ENCODE measurements at regions not wholly inside any gene's neighbourhood (a gene's known extent, or its start where the extent isn't known, plus 50 kb on each side); places are given as distances from the start of the nearest gene placed in this dataset.

DNA sequence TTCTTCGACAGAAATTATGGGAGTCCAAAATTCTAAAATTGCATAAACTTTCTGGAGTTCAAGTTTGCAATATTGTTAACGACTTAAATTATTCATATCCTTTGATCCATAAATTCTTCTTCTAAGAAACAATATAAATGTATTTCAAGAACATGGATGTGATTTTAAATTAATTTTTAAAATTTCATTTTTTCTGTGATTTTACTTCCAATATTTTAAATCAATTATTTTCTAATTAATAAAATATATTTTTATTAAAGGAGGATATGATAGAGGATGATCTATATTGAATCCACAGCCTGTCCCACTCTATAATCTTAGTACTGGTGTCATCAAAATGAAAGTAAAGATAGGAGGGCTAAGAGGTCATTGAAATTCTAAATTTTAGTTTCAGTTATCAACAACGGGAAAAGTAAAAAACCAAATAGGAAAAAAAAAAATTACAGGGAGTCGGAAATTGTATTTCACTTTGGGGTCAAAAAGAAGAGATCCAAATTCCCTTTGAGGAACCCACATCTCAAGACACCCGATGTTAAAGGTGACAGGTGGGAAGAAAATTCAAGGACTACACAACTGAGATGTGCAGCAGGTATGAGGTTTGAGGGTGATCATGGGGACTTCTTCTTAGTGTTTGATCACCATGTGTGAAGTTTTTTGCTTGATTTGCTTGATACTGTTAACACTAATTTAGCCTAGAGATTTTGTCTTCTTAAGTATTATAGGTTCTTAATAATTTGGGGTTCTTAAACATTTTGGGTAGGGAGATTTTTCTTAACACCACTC is 154.8 kb upstream of the RGS18 start:
- no peaks in the 10 kb centered on the region for H3K4me1 ChIP-seq (ENCODE audit: control insufficient read depth, insufficient read depth, low read length)
- H3K9ac ChIP-seq (ENCODE audit: low read depth, low read length): no peak overlapping the region
- no peak overlapping the region for H3K4me2 ChIP-seq (ENCODE audit: low read length)
- H3K36me3 ChIP-seq (ENCODE audit: insufficient read depth, low read length): no peaks in the 10 kb centered on the region
- no peaks in the 10 kb centered on the region for H3K9me3 ChIP-seq (replicated peaks; ENCODE audit: low read length)
- H3K4me3 ChIP-seq (ENCODE audit: low read length): no peak overlapping the region
- no peaks in the 10 kb centered on the region for H3K27me3 ChIP-seq (ENCODE audit: control insufficient read depth, insufficient read depth, low read length)

DNA sequence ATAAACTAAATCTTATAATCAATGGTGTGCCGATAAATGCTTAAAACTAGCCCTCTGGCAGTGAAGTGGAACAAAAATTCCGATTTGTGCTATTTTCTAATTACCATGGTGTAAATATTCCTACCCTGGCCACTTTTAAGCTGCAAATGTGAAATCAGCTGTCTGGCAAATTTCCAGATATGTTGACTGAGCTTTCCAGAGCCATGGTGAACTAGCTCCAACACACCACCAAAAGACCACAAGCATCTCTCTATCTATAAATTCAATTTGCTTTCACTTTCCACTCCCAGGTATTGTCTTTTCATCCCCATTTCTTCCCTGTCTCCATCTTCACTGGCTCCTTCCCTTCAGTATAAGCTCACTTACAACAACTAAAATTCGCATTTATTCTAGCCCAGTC is 152.3 kb upstream of the RGS18 start:
- no peak overlapping the region for H3K4me2 ChIP-seq (ENCODE audit: low read length)
- H3K4me3 ChIP-seq (ENCODE audit: low read length): no peak overlapping the region
- no peak overlapping the region for H3K9ac ChIP-seq (ENCODE audit: low read depth, low read length)
- no peaks in the 10 kb centered on the region for H3K36me3 ChIP-seq (ENCODE audit: insufficient read depth, low read length)
- H3K9me3 ChIP-seq (replicated peaks; ENCODE audit: low read length): no peaks in the 10 kb centered on the region
- H3K4me1 ChIP-seq (ENCODE audit: control insufficient read depth, insufficient read depth, low read length): no peaks in the 10 kb centered on the region
- no peaks in the 10 kb centered on the region for H3K27me3 ChIP-seq (ENCODE audit: control insufficient read depth, insufficient read depth, low read length)

DNA sequence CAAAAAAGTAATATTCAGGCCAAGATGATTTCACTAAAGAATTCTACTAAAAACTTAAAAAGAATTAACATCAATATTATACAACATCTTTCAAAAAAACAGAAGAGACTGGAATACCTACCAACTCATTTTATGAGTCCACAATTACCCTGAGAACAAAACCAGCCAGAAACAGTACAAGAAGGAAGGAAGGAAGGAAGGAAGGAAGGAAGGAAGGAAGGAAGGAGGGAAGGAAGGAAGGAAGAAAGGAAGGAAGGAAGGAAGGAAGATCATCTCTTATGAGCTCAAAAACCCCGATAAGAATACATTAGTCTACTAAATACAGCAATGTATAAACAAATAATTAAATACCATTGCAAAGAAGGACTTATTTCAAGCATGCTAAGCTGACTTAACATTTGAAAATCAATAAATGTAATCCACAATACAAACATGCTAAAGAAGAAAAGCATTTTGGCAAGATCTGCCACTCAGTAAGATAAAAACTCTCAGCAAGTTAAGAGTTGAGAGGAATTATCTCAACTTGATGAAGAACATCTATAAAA is 149.9 kb upstream of the RGS18 start:
- Histone ChIP-seq H3K9me3 (replicated peaks; ENCODE audit: low read length) (no peaks in the 10 kb centered on the region), H3K36me3 (ENCODE audit: insufficient read depth, low read length) (no peaks in the 10 kb centered on the region), H3K4me1 (ENCODE audit: control insufficient read depth, insufficient read depth, low read length) (no peaks in the 10 kb centered on the region), H3K9ac (ENCODE audit: low read depth, low read length) (no peak overlapping the region), H3K4me3 (ENCODE audit: low read length) (no peak overlapping the region), H3K4me2 (ENCODE audit: low read length) (no peak overlapping the region), H3K27me3 (ENCODE audit: control insufficient read depth, insufficient read depth, low read length) (no peaks in the 10 kb centered on the region)

DNA sequence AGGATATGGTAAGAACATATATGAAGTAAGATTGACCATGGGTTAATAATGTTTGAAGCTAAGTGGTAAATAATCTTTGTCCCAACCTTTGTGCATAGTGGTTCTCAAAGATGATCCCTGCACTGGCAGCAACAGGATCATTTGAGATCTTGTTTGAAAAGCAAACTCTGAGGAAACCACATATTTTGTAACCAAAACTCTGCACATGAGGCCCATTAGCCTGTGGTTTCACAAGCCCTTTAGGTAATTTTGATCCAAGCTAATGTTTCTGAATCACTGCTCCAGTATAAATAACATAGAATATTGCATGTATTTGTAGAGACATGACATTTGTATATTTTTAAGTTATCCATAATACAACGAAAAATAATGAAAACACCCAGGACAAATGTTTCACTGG is 147.9 kb upstream of the RGS18 start:
- Histone ChIP-seq H3K27me3 (ENCODE audit: control insufficient read depth, insufficient read depth, low read length) (no peaks in the 10 kb centered on the region), H3K4me2 (ENCODE audit: low read length) (no peak overlapping the region), H3K4me3 (ENCODE audit: low read length) (no peak overlapping the region)

GRCh38 chr1:192011525-192011924 is 146.7 kb upstream of the RGS18 start:
- Histone ChIP-seq H3K9ac (ENCODE audit: low read depth, low read length) (no peak overlapping the region), H3K4me1 (ENCODE audit: control insufficient read depth, insufficient read depth, low read length) (no peaks in the 10 kb centered on the region), H3K27me3 (ENCODE audit: control insufficient read depth, insufficient read depth, low read length) (no peaks in the 10 kb centered on the region), H3K4me2 (ENCODE audit: low read length) (no peak overlapping the region), H3K36me3 (ENCODE audit: insufficient read depth, low read length) (no peaks in the 10 kb centered on the region), H3K4me3 (ENCODE audit: low read length) (no peak overlapping the region), H3K9me3 (replicated peaks; ENCODE audit: low read length) (no peaks in the 10 kb centered on the region)

More for the DNA sequence above, 147.9 kb upstream of the RGS18 start:
- no peaks in the 10 kb centered on the region for H3K9me3 ChIP-seq (replicated peaks; ENCODE audit: low read length)
- H3K9ac ChIP-seq (ENCODE audit: low read depth, low read length): no peak overlapping the region
- no peaks in the 10 kb centered on the region for H3K36me3 ChIP-seq (ENCODE audit: insufficient read depth, low read length)
- H3K4me1 ChIP-seq (ENCODE audit: control insufficient read depth, insufficient read depth, low read length): no peaks in the 10 kb centered on the region

GRCh38 chr1:192022827-192023226 is 135.4 kb upstream of the RGS18 start:
- no peaks in the 10 kb centered on the region for H3K36me3 ChIP-seq (ENCODE audit: insufficient read depth, low read length)
- no peak overlapping the region for H3K4me3 ChIP-seq (ENCODE audit: low read length)
- H3K9me3 ChIP-seq (replicated peaks; ENCODE audit: low read length): no peaks in the 10 kb centered on the region
- H3K4me1 ChIP-seq (ENCODE audit: control insufficient read depth, insufficient read depth, low read length): no peaks in the 10 kb centered on the region
- H3K9ac ChIP-seq (ENCODE audit: low read depth, low read length): no peak overlapping the region
- H3K4me2 ChIP-seq (ENCODE audit: low read length): no peak overlapping the region
- no peaks in the 10 kb centered on the region for H3K27me3 ChIP-seq (ENCODE audit: control insufficient read depth, insufficient read depth, low read length)

GRCh38 chr1:192024881-192025280 is 133.4 kb upstream of the RGS18 start:
- Histone ChIP-seq H3K27me3 (ENCODE audit: control insufficient read depth, insufficient read depth, low read length) (no peaks in the 10 kb centered on the region), H3K4me3 (ENCODE audit: low read length) (no peak overlapping the region), H3K36me3 (ENCODE audit: insufficient read depth, low read length) (no peaks in the 10 kb centered on the region), H3K9ac (ENCODE audit: low read depth, low read length) (no peak overlapping the region), H3K4me2 (ENCODE audit: low read length) (no peak overlapping the region), H3K4me1 (ENCODE audit: control insufficient read depth, insufficient read depth, low read length) (no peaks in the 10 kb centered on the region), H3K9me3 (replicated peaks; ENCODE audit: low read length) (no peaks in the 10 kb centered on the region)

DNA sequence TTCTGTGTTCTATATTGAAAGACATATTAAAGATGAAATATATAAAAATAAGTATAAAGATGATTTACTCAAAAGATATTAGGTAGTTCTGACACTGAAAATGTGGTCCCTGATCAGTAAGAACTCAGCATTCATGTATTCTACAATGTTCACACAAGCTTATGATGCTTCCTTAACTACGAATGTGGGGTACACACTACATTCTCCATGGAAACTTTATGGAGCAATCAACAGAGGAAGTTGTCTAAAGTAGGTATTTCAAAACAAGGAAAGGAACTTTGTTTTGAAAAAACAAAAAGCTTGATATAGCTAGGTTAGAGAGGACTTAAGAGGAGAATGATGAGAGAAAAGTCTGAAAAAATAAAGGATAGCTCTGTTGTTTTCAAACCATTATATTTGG is 119.7 kb upstream of the RGS18 start:
- H3K9me3 ChIP-seq (replicated peaks; ENCODE audit: low read length): no peaks in the 10 kb centered on the region
- no peaks in the 10 kb centered on the region for H3K27me3 ChIP-seq (ENCODE audit: control insufficient read depth, insufficient read depth, low read length)
- no peak overlapping the region for H3K4me2 ChIP-seq (ENCODE audit: low read length)
- H3K36me3 ChIP-seq (ENCODE audit: insufficient read depth, low read length): no peaks in the 10 kb centered on the region
- H3K9ac ChIP-seq (ENCODE audit: low read depth, low read length): no peak overlapping the region
- H3K4me3 ChIP-seq (ENCODE audit: low read length): no peak overlapping the region
- no peaks in the 10 kb centered on the region for H3K4me1 ChIP-seq (ENCODE audit: control insufficient read depth, insufficient read depth, low read length)

DNA sequence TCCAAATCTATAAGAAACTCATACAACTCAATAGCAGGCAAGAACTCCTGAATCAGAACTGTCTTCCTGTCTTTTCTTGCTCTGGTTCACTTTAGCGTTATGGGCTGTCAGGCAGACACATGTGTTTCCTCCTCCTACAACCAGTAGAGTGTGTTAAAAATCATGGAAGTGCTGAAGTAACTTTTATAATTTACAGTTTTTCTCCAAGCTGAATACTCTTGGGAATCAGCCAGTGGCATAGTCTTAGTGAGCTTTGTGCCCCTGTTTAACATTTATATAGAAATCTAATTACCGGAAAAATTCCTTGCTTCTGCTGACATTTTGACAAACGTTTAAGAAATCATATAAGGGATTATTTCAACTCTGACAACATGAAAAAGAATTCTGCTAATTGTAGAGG is 113.1 kb upstream of the RGS18 start:
- Histone ChIP-seq H3K4me3 (ENCODE audit: low read length) (no peak overlapping the region), H3K9me3 (replicated peaks; ENCODE audit: low read length) (no peaks in the 10 kb centered on the region), H3K9ac (ENCODE audit: low read depth, low read length) (no peak overlapping the region), H3K27me3 (ENCODE audit: control insufficient read depth, insufficient read depth, low read length) (no peaks in the 10 kb centered on the region), H3K4me1 (ENCODE audit: control insufficient read depth, insufficient read depth, low read length) (no peaks in the 10 kb centered on the region), H3K4me2 (ENCODE audit: low read length) (no peak overlapping the region), H3K36me3 (ENCODE audit: insufficient read depth, low read length) (no peaks in the 10 kb centered on the region)

DNA sequence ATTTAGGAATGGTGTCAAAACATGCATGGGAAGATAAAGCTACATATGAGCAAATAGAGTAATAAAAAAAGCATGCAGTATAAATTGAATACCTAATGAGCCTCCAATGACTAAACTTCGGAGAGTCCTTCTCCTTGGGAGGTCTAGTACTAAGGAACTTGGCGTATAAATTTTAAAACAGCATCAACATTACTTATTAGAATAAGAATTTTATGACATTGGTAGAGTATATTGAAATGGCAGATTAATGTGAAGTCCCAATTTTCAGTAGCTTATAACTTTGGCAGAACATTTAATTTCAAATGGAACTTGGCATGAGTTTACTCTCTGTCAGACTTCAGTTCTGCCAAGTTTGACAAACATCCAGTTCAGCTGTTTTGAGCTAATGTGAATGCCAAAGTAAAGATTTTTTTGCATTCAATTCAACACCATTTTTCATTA is 104.7 kb upstream of the RGS18 start:
- H3K9ac ChIP-seq (ENCODE audit: low read depth, low read length): no peak overlapping the region
- no peaks in the 10 kb centered on the region for H3K27me3 ChIP-seq (ENCODE audit: control insufficient read depth, insufficient read depth, low read length)
- no peaks in the 10 kb centered on the region for H3K9me3 ChIP-seq (replicated peaks; ENCODE audit: low read length)
- no peak overlapping the region for H3K4me3 ChIP-seq (ENCODE audit: low read length)
- no peaks in the 10 kb centered on the region for H3K36me3 ChIP-seq (ENCODE audit: insufficient read depth, low read length)
- peaks cover 4% of the 10 kb centered on the region for H3K4me1 ChIP-seq (ENCODE audit: control insufficient read depth, insufficient read depth, low read length)
- no peak overlapping the region for H3K4me2 ChIP-seq (ENCODE audit: low read length)

GRCh38 chr1:192057766-192058165 is 100.5 kb upstream of the RGS18 start:
- Histone ChIP-seq H3K9ac (ENCODE audit: low read depth, low read length) (no peak overlapping the region), H3K4me2 (ENCODE audit: low read length) (no peak overlapping the region), H3K27me3 (ENCODE audit: control insufficient read depth, insufficient read depth, low read length) (no peaks in the 10 kb centered on the region), H3K4me3 (ENCODE audit: low read length) (no peak overlapping the region), H3K36me3 (ENCODE audit: insufficient read depth, low read length) (no peaks in the 10 kb centered on the region), H3K9me3 (replicated peaks; ENCODE audit: low read length) (no peaks in the 10 kb centered on the region), H3K4me1 (ENCODE audit: control insufficient read depth, insufficient read depth, low read length) (no peaks in the 10 kb centered on the region)

- Histone ChIP-seq H3K4me3 (ENCODE audit: low read length) (no peak overlapping the region), H3K4me1 (ENCODE audit: control insufficient read depth, insufficient read depth, low read length) (no peaks in the 10 kb centered on the region), H3K9ac (ENCODE audit: low read depth, low read length) (no peak overlapping the region), H3K4me2 (ENCODE audit: low read length) (no peak overlapping the region), H3K36me3 (ENCODE audit: insufficient read depth, low read length) (no peaks in the 10 kb centered on the region), H3K27me3 (ENCODE audit: control insufficient read depth, insufficient read depth, low read length) (no peaks in the 10 kb centered on the region), H3K9me3 (replicated peaks; ENCODE audit: low read length) (no peaks in the 10 kb centered on the region)
Measured at GRCh38 chr1:192059407-192059806, 98.9 kb upstream of the RGS18 start.

Measured in skeletal muscle satellite cell (primary cell).